ENCODE measurements at regions not wholly inside any gene's neighbourhood (a gene's known extent, or its start where the extent isn't known, plus 50 kb on each side); places are given as distances from the start of the nearest gene placed in this dataset.

DNA sequence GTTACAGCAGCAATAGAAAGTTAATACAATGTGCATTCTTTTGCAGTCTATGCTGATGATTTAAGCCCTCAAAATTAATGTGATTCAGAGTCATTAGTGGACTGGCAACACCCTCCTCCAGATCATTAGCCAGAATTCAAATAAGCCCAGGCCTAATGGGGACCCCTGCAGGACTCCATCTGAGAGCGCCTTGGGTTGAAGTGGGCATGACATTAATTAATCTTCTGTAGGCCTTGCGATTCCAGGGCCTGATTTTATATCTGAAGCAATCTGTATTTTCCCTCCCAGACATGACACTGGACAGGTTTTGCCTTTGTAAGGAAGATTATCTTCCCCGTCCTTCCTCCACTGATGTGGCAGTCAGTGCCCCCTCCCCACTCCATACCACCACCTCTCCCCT, 442.9 kb downstream of the FOXO1 start:
- Histone ChIP-seq H3K9me3 (ENCODE audit: control insufficient read depth, insufficient read depth, low read length) (no peaks in the 10 kb centered on the region), H3K4me1 (ENCODE audit: insufficient read depth, low read length) (peaks cover 16% of the 10 kb centered on the region; the same call in 1 of the 2 replicates), H3K36me3 (ENCODE audit: insufficient read depth, low read length) (no peaks in the 10 kb centered on the region), H3K9ac (ENCODE audit: low read depth, low read length) (no peak overlapping the region)

GRCh38 chr13:40228496-40228895, 437.9 kb downstream of the FOXO1 start:
- Histone ChIP-seq H3K9ac (ENCODE audit: low read depth, low read length) (no peak overlapping the region), H3K9me3 (ENCODE audit: control insufficient read depth, insufficient read depth, low read length) (no peaks in the 10 kb centered on the region), H3K36me3 (ENCODE audit: insufficient read depth, low read length) (no peaks in the 10 kb centered on the region), H3K4me1 (ENCODE audit: insufficient read depth, low read length) (peaks cover 7% of the 10 kb centered on the region; the same call in 1 of the 2 replicates)

DNA sequence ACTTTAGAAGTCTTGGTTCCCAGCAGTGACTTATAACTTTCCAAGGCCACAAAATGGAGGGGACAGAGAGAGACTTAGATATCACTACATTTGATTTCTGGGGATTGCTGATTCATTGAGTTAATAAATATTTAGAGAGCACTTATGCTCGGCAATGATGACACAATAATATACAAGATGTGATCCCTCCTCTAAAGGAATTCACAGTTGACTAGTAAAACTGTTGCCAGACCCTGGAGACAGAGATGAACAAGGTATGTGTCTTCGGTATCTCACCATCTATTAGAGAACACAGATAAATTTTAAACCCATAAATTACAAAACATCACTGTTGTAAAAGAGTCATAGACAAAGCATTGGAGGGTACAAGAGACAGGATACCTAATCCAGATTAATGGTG, 437.5 kb downstream of the FOXO1 start:
- no peaks in the 10 kb centered on the region for H3K36me3 ChIP-seq (ENCODE audit: insufficient read depth, low read length)
- peaks cover 7% of the 10 kb centered on the region; the same call in 1 of the 2 replicates for H3K4me1 ChIP-seq (ENCODE audit: insufficient read depth, low read length)
- no peaks in the 10 kb centered on the region for H3K9me3 ChIP-seq (ENCODE audit: control insufficient read depth, insufficient read depth, low read length)
- H3K9ac ChIP-seq (ENCODE audit: low read depth, low read length): no peak overlapping the region

DNA sequence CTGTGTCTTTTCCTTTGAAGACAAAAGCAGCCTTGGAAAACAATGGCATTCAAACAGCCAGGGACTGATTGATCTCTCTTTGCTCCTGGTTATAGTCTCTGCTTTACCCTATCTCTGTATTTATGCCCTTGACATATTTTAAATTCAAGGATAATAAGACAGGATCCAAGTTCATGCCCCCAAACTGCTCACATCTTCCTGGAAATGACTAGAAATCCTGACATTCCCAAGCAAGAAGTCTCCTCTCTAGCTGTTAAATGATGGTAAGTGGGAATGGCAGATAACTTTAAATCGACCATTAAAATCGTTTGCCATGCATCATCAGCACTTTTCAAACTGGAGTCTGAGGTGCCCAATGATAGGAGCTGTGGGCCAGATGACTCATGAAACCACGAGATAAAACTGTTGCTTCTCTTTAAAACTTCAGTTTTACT, 435.6 kb downstream of the FOXO1 start:
- no peak overlapping the region for H3K9ac ChIP-seq (ENCODE audit: low read depth, low read length)
- H3K9me3 ChIP-seq (ENCODE audit: control insufficient read depth, insufficient read depth, low read length): no peaks in the 10 kb centered on the region
- H3K36me3 ChIP-seq (ENCODE audit: insufficient read depth, low read length): no peaks in the 10 kb centered on the region
- peaks cover 7% of the 10 kb centered on the region; the same call in 1 of the 2 replicates for H3K4me1 ChIP-seq (ENCODE audit: insufficient read depth, low read length)

DNA sequence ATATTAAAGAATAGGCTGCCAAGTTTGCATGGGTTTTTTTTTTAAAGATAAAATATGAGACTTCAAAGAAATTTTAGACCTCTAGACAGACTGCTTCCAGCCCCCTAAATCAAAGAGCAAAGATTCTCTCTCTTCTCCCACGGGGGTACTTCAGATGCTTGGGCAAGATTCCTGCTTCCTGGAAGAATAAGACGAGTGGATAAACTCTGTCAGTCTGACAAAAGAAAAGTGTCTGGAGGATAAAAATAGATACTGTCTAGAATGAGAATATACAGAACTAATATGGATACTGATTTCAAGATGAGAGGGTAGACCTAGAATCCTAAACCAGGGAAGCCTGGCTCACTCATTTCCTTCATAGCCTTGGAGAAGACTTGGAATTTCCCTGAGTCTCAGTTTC, 435.1 kb downstream of the FOXO1 start:
- no peak overlapping the region for H3K9ac ChIP-seq (ENCODE audit: low read depth, low read length)
- no peaks in the 10 kb centered on the region for H3K9me3 ChIP-seq (ENCODE audit: control insufficient read depth, insufficient read depth, low read length)
- peaks cover 7% of the 10 kb centered on the region; the same call in 1 of the 2 replicates for H3K4me1 ChIP-seq (ENCODE audit: insufficient read depth, low read length)

GRCh38 chr13:40231751-40232150, 434.7 kb downstream of the FOXO1 start:
- Histone ChIP-seq H3K36me3 (ENCODE audit: insufficient read depth, low read length) (no peaks in the 10 kb centered on the region), H3K4me1 (ENCODE audit: insufficient read depth, low read length) (peaks cover 7% of the 10 kb centered on the region; the same call in 1 of the 2 replicates), H3K9ac (ENCODE audit: low read depth, low read length) (no peak overlapping the region), H3K9me3 (ENCODE audit: control insufficient read depth, insufficient read depth, low read length) (no peaks in the 10 kb centered on the region)

More for the DNA sequence above, 435.1 kb downstream of the FOXO1 start:
- no peaks in the 10 kb centered on the region for H3K36me3 ChIP-seq (ENCODE audit: insufficient read depth, low read length)

DNA sequence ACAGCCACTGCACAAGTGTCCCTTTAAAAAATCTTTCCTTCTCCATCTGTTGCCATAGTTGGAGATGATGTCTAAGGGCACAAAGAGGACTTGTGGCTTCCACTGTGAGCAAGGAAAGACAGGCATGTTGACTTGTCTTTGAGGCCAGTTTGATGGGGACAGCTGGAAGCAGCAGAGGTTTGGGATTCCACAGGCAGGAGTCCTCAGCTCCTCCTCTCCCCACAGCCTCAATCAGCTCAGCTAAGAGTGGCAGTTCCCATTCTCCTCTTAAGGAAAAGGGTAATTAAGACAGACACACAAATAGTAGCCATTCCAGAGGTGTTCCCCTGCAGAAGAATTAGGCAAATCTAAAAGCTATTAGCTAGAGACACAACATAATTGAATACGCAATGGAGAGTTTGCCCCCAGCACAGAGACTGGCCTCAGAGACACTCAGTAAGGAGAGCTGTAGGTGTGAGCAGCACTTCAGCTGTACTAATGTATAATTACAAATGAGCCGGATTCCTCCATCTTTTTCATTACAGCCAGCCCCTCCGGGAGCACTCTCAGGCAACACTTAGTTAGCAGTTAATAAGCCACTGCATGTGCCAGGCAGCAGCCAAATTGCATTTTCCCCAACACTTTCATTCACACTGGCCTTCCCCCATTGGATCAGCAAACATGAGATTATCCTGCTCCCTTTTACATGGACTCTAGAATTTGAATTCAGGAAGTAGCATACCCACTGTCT, 434.0 kb downstream of the FOXO1 start:
- no peaks in the 10 kb centered on the region for H3K9me3 ChIP-seq (ENCODE audit: control insufficient read depth, insufficient read depth, low read length)

GRCh38 chr13:40233731-40234195, 432.7 kb downstream of the FOXO1 start:
- H3K4me1 ChIP-seq (ENCODE audit: insufficient read depth, low read length): peaks cover 7% of the 10 kb centered on the region; the same call in 1 of the 2 replicates
- no peak overlapping the region for H3K9ac ChIP-seq (ENCODE audit: low read depth, low read length)
- no peaks in the 10 kb centered on the region; the same call in 1 of the 2 replicates for H3K9me3 ChIP-seq (ENCODE audit: control insufficient read depth, insufficient read depth, low read length)
- no peaks in the 10 kb centered on the region for H3K36me3 ChIP-seq (ENCODE audit: insufficient read depth, low read length)

More for the DNA sequence above, 434.0 kb downstream of the FOXO1 start:
- no peak overlapping the region for H3K9ac ChIP-seq (ENCODE audit: low read depth, low read length)
- H3K36me3 ChIP-seq (ENCODE audit: insufficient read depth, low read length): no peaks in the 10 kb centered on the region
- peaks cover 7% of the 10 kb centered on the region; the same call in 1 of the 2 replicates for H3K4me1 ChIP-seq (ENCODE audit: insufficient read depth, low read length)

DNA sequence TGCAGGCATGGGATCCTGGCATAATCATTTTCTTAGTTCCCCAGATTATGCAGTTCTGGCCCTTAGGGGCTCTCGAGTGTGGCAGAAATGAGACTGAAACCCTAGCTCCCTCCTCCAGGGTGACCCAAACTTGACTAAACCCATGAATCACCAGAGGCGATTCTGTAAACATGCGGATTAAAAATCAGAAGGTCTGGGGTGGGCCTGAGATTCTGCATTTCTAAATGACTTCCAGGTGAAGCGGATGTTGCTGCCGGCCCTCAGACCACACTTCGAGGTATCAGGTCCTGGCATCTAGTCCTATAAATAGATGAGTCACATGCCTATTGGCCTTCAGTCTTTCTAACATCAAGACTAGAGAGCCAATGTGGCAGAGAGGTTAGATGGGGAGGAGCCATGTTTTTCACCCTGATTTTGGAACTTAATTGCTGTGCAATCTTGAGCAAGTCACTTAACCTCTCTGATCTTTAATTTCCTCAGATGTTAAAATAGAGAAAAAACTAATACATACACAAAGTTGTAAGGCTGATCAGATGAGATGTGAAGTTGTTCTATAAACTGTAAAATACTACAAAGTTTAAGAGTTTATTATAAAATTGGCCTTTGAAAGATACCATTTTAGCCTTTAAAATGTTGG, 431.2 kb downstream of the FOXO1 start:
- Histone ChIP-seq H3K9ac (ENCODE audit: low read depth, low read length) (no peak overlapping the region), H3K36me3 (ENCODE audit: insufficient read depth, low read length) (no peaks in the 10 kb centered on the region), H3K9me3 (ENCODE audit: control insufficient read depth, insufficient read depth, low read length) (no peaks in the 10 kb centered on the region; the same call in 1 of the 2 replicates), H3K4me1 (ENCODE audit: insufficient read depth, low read length) (peaks cover 7% of the 10 kb centered on the region; the same call in 1 of the 2 replicates)

DNA sequence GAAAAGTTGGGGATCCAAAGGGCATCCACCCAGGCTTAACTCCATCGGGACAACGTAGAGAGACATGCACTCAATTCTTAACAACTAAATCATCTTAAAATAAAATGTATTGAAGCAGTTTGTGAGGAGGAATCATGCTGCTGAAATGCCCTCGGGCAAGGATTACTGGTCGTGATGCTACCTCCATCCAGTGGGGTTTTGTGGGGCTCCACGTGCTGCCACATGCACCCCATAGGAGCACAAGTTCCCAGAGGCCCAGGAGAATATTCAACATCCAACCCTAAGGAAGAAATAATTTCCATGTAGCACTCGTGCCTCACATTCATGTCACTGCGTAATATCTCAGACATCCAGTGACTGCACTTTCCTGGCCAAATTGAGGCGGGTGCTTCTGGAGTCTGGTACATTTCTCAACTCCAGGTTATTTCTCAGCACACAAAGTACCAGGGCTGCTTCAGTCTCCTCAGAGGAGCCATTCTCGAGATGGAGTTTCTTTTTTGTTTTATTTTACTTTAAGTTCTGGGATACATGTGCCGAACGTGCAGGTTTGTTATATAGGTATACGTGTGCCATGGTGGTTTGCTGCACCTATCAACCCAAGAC, 429.8 kb downstream of the FOXO1 start:
- H3K9ac ChIP-seq (ENCODE audit: low read depth, low read length): no peak overlapping the region
- H3K36me3 ChIP-seq (ENCODE audit: insufficient read depth, low read length): no peaks in the 10 kb centered on the region

DNA sequence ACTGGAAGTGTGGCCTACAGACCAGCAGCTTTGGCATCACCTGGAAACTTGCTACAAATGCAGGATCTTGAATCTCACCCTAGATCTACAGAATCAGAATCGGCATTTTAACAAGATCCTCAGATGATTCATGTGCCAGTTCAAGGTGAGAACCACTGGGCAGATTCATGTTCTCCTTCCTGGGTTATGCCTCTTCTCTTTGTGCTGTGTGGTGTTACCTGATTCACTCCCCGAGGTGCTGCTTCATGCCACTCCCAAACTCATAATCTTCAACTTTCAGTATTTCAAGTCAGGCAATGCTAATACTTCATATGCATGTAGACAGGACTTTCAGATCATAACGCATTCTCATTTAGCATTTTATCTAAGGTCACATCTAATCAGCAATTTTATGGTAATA, 427.7 kb downstream of the FOXO1 start:
- H3K9me3 ChIP-seq (ENCODE audit: control insufficient read depth, insufficient read depth, low read length): no peaks in the 10 kb centered on the region; the same call in 1 of the 2 replicates
- no peak overlapping the region for H3K9ac ChIP-seq (ENCODE audit: low read depth, low read length)
- H3K4me1 ChIP-seq (ENCODE audit: insufficient read depth, low read length): no peaks in the 10 kb centered on the region
- H3K36me3 ChIP-seq (ENCODE audit: insufficient read depth, low read length): no peaks in the 10 kb centered on the region

More for the DNA sequence above, 429.8 kb downstream of the FOXO1 start:
- H3K4me1 ChIP-seq (ENCODE audit: insufficient read depth, low read length): peaks cover 7% of the 10 kb centered on the region; the same call in 1 of the 2 replicates
- H3K9me3 ChIP-seq (ENCODE audit: control insufficient read depth, insufficient read depth, low read length): no peaks in the 10 kb centered on the region; the same call in 1 of the 2 replicates

DNA sequence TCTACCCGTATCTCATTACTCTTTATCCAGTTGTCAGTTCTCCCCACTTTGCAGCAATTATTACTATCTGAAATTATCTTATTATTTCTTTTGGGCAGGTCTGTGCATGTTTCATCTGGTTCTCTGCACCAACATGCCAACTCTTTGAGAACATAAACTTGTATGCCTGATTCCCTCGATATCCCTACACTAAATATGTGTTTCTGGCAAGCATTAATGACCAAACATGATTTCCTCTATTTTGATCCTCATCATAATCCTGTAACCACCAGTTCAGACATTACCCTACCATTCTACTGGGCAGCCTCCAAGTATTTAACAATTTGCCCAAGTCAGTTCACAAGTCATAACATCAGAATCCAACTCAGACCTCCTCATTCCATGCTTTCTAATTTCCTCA, 426.1 kb downstream of the FOXO1 start:
- no peaks in the 10 kb centered on the region for H3K36me3 ChIP-seq (ENCODE audit: insufficient read depth, low read length)

DNA sequence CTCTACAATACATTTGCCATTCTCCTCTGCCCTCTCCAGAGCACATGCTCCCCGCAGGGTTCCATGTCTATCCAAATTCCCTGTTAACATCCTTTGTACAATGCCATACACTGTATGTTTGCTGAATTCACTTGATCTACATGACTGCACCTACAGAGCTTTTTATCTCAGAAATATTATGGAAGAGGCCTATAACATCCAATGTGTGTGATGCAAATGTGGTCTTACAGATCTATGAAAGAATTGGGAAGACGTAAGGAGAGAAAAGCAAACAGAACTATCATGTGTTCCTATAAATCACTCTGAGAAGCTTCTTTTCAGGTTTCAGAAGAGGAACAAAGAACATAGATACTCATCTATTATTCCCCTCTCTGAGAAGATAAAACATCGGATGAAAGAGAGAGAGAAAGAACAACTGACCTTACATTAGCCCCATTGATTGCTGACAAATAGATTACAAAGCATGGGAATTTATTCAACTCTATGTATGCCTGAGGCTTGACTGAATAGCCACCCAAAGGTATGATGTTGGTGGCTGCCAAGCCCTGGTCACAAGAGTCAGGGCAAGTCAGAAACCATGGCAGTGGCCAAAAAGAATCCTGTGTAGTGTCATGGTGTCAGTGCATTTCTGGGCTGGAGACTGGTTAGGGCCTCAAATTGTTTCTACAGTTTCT, 425.2 kb downstream of the FOXO1 start:
- Histone ChIP-seq H3K36me3 (ENCODE audit: insufficient read depth, low read length) (no peaks in the 10 kb centered on the region), H3K9me3 (ENCODE audit: control insufficient read depth, insufficient read depth, low read length) (no peaks in the 10 kb centered on the region; the same call in 1 of the 2 replicates)

More for the DNA sequence above, 426.1 kb downstream of the FOXO1 start:
- Histone ChIP-seq H3K9me3 (ENCODE audit: control insufficient read depth, insufficient read depth, low read length) (no peaks in the 10 kb centered on the region; the same call in 1 of the 2 replicates), H3K4me1 (ENCODE audit: insufficient read depth, low read length) (no peaks in the 10 kb centered on the region), H3K9ac (ENCODE audit: low read depth, low read length) (no peak overlapping the region)

GRCh38 chr13:40243047-40243446, 423.4 kb downstream of the FOXO1 start:
- H3K4me1 ChIP-seq (ENCODE audit: insufficient read depth, low read length): no peaks in the 10 kb centered on the region
- H3K36me3 ChIP-seq (ENCODE audit: insufficient read depth, low read length): no peaks in the 10 kb centered on the region
- no peaks in the 10 kb centered on the region; the same call in 1 of the 2 replicates for H3K9me3 ChIP-seq (ENCODE audit: control insufficient read depth, insufficient read depth, low read length)
- no peak overlapping the region for H3K9ac ChIP-seq (ENCODE audit: low read depth, low read length)

More for the DNA sequence above, 425.2 kb downstream of the FOXO1 start:
- no peak overlapping the region for H3K9ac ChIP-seq (ENCODE audit: low read depth, low read length)
- H3K4me1 ChIP-seq (ENCODE audit: insufficient read depth, low read length): no peaks in the 10 kb centered on the region

All from ES-I3 (cell line).